GM12891 (cell line): ENCODE measurements at regions not wholly inside any gene's neighbourhood (a gene's known extent, or its start where the extent isn't known, plus 50 kb on each side); places are given as distances from the start of the nearest gene placed in this dataset.

Source experiments
- POLR2A ChIP-seq: IDR thresholded peaks from 2 replicates; pipeline ENCODE4 v1.6.1; 2011; ENCODE audit warnings: low read depth, low read length, control low read depth
- POLR2AphosphoS5 ChIP-seq: IDR thresholded peaks from 2 replicates; pipeline ENCODE4 v1.6.1; 2011; ENCODE audit warnings: low read depth, low read length, control low read depth
- POU2F2 ChIP-seq: IDR thresholded peaks from 2 replicates; pipeline ENCODE4 v1.6.1; 2011; ENCODE audit warnings: low read depth, mild to moderate bottlenecking, control low read depth, low read length, moderate library complexity
- SPI1 ChIP-seq: IDR thresholded peaks from 2 replicates; pipeline ENCODE4 v1.6.1; 2011; ENCODE audit warnings: low read depth, low read length, control low read depth
- TAF1 ChIP-seq: IDR thresholded peaks from 2 replicates; pipeline ENCODE4 v1.6.1; 2011; ENCODE audit warnings: low read depth, low read length, control low read depth

GRCh38 chr6:87791485-87791884, 89.5 kb upstream of the AKIRIN2 start:
- TF ChIP-seq POU2F2 (no peak), TAF1 (no peak), POLR2A (no peak), POLR2AphosphoS5 (no peak), SPI1 (no peak)
